ENCODE measurements at regions not wholly inside any gene's neighbourhood (a gene's known extent, or its start where the extent isn't known, plus 50 kb on each side); places are given as distances from the start of the nearest gene placed in this dataset.
"Not testable (repeated sequence)": the region's sequence is repeated elsewhere in the genome, so short reads cannot be mapped to it uniquely, and the experiment has no call there.

DNA sequence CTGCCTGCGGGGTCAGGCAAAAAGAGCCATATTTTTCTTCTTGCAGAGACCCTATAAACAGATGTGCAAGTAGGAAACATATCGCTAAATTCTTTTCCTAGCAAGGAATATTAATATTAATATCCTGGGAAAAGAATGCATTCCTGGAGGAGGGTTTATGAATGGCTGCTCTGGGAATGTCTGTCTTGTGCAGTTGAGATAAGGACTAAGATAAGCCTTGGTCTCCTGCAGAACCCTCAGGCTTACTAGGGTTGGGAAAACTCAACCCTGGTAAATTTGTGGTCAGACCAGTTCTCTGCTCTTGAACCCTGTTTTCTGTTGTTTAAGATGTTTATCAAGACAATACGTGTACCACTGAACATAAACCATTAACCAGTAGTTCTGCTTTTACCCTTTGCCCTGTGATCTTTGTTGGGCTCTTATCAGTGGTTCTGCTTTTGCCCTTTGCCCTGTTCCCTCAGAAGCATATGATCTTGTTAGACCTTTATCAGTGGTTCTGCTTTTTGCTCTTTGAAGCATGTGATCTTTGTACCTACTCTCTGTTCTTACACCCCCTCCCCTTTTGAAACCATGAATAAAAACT, 1548.2 kb upstream of the FLRT2 start:
- not testable (repeated sequence) for DNase-seq

DNA sequence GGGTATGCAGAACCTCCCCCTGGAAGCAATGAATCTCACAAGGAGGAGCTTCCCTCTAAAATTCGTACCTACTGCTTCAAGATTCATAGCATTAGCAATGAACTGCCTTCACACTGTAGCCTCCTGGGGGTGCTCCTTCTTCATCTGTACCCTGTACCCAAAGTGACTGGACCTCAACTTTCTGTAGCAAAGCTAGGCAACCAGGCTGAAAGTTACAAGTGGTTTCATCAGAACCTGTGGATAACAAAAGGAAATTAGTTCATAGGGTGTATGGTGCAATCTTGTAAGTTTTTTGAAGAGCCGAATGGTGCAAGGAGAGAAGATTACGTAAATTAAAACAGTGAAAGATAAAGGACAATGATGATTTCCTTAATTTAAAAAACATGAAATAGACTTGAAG, 1541.7 kb upstream of the FLRT2 start:
- DNase-seq, result no peak

DNA sequence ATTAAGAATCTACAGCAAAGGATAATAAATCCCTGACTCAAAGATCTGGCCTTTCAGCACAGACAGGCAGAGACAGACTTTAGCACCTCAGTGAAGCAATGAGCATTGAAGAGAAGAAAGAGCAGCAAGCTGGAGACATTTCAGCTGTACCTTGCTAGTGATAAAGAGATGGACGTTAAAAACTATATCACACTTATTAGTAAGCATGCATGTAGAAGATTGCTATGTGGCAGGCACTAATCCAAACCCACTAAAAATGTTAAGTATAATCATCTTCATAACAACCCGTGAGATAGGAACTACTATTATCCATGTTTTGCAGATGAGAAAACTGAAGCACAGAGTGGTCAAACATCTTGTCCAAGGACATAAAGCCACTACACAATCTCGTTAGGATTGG, 1538.3 kb upstream of the FLRT2 start:
- no peak for DNase-seq

DNA sequence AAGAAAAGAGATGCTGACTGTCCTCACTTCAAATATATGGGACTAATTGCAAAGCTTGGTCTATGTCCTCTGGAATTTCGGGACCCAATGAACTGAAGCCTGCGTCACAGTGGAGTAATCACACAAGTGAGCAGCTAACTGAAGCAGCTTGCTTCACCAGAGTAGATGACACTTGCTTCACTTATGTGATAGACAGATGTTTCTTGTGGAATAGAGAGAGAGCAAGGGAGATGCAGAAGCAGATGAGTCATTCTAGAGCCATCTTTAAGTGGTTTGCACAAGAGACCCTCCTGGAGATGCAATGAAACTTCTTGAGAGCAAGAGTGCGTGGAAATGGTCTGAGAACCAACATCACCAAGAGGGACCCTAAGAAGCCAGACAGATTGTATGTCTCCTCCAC, 1537.1 kb upstream of the FLRT2 start:
- DNase-seq, result no peak

DNA sequence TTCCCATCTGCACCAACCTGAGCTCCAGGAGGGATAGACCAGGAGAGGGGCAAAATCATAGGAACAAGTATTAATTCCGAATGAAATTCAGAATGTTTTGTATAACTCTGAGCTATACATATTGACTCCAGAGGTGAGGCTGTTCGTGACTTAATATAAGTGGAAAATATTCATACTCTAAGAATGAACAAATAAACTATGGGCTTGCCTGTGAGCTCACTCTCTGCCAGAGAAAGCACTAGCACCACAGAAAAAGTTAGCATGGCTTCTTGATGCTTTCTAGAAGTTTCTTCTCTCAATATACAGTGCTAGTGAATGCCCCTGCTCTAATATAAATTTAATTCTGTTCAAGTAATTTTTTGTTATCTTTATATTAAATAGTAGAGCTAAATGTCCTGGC, 1536.4 kb upstream of the FLRT2 start:
- no peak for DNase-seq

DNA sequence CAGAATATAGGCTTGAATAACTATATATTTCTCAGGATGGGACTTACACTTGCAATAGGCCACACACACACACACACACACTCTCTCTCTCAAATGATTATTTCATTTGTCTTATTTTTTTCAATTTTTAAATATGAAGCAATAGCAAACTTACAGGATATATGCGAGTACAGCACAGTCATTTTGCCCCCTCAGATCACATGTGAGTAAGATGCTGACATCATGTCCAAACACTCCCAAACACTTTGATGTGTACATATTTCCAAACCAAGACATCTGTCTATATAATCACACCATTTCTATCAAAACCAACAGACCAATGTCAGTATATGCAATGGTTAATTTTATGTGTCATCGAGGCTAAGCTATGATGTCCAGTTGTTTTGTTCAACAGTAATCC, 1535.9 kb upstream of the FLRT2 start:
- DNase-seq, result no peak

DNA sequence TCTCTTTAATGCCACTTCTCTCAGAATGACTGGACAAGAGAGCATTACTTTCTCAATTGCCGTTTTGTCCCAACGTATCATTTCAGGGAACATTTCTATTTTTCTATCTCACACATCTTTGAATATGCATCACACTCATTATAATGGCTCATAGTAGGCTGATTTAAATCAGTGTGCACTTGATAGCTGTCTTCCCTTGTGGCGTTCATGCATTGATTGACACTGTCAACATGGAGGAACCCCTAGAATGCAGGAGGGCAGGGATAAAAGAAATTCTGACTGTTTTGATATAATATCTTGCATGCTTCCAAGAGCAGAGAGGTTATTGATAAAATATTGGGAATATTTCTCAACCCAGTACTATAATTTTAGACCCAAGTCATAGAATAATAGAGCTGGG, 1528.9 kb upstream of the FLRT2 start:
- DNase-seq, result no peak

DNA sequence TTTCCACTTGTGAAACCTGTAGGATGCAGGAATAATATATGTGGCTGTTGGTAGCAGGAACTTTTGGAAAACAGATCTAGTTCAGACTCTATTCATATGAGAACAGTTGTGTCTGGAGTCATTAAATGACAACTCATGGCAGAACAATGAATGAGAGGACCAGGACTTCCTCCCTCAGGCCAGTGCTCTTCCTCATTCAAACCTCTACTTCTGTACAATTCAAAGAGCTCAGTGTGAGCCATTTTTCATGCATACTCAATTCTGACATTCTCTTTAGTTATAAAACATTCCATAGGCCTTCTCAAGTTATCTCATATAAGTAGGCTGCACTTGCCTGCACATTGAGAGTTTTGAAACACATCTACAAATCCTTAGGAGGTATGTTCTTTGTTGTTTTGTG, 1526.6 kb upstream of the FLRT2 start:
- DNase-seq, result no peak

DNA sequence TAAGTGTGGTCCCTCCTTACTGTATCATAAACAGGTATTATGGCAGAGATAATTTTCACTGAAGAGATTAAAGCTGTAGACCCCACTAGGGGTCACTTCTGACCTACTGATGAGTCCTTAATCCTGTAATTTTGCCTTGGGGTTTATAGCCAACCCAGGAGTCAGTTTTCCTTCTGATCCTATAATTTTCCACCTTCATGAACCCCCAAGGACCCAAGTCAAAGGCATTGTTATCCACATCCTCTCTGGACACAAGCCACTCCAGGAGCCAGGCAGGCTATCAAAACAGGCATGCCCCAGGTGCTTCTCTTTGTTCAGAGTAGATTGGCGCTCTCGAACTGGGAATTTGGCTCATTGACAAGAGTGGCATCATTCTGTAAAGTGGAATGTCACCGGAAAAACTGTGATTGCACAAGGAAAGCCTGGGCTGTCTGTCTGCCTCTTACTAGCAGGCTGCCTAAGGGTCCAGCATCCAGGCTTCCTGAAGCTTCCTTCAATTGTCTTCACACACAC, 1523.2 kb upstream of the FLRT2 start:
- peak; percentile 70 for DNase-seq

DNA sequence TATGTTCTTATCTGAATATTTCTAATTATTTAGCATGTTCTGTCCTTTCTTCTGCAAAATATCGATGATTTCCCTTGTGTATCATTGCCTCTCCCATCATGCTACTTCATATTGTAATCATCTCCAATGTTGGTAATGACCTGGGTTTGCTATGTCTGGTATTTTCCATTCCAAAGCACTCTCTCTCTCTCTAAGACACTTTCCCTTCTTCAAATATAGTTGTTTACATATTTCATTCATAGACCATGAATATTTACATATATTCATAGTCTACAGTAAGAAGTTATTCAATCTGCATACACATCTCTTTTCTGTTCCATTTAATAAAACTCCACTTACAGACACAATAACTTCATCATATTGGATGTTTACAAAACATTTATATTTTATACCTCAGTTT, 1516.5 kb upstream of the FLRT2 start:
- DNase-seq, result no peak

DNA sequence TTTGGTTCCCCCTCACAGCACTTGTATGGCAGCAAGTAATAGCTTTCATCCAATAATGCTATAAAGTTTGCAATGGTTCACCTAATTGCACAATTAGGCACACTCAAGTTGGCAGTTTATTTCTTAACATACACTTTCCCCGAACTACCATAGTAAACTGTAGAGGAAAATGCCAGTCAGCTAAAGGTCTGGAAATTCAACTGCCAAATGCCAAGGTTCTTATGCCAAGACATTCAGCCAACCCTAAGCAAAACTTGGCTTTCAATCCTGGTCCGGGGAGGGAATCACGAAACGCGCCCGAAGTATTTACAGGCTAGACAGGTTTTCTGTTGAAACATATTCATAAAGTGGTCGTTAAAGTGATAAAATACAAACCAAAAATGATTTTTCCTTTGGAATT, 1512.4 kb upstream of the FLRT2 start:
- DNase-seq, result no peak

DNA sequence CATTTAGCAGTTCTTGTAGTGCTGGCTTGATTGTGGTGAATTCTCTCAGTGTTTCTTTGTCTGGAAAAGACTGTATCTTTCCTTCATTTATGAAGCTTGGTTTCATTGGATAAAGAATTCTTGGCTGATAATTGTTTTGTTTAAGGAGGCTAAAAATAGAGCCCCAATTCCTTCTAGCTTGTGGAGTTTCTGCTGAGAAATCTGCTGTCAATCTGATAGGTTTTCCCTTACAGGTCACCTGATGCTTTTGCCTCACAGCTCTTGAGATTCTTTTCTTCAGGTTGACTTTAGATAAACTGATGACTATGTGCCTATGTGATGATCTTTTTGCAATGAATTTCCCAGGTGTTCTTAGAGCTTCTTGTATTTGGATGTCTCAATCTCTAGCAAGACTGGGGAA, 1508.5 kb upstream of the FLRT2 start:
- no peak for DNase-seq

DNA sequence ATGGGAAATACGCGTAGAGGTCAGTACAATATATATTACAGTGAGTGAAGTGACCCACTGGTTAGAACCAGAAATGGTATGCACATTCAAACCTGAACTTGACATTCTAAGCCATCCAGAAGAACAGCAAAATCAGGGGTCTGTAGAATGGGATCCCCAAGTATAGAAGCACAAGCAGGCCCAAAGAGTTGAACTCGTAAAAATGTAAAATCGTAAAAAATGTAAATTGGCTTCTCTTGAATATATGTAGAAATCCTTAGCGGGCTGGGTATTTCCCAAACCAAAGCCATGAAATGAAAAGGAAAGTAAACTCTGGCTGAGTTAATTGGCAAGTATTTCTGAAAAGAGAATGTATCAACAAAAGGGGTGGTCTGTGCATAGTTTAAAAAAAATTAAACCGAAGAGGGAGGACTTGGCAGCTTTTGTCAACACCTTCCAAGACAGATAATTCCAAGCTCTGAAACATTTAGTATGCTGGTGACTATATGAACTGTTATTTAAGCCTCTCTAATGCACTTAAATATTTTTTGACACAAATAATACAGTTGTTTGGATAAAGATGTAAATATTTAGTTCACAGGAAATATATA, 1505.6 kb upstream of the FLRT2 start:
- DNase-seq, result no peak

DNA sequence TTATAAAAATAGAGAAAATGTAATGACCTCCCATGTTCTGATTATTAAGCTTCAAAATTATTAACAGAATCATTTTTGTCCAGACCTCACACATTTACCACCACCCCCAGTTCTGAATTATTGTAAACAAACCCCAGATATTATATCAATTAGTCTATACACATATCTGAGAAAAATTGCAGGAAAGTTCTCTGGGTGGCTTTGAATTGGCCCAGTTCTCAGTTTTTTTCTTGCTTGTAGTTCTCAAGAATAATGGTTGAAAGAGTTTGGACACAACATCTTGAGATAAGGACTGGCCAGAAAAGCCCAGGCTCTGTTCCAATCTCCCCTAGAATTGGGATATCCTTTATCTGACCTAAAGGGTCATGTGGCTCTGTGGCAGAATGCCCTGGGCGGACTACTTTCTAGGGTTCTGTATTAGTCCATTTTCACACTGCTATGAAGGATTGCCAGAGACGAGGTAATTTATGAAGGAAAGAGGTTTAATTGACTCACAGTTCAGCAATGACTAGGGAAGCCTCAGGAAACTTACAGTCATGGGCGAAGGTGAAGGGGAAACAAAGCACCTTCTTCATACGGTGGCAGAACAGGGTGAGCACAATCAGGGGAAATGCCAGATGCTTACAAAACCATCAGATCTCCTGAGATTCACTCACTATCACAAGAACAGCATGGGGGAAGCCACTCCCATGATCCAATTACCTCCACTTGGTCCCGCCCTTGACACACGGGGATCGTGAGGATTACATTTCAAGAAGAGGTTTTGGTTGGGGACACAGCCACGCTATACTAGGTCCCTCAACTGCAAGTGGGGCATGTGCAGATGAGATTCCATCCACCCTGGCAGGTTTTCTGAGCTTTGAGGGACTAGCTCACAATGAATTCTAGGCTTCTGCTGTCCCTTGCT, 1504.6 kb upstream of the FLRT2 start:
- no peak for DNase-seq

DNA sequence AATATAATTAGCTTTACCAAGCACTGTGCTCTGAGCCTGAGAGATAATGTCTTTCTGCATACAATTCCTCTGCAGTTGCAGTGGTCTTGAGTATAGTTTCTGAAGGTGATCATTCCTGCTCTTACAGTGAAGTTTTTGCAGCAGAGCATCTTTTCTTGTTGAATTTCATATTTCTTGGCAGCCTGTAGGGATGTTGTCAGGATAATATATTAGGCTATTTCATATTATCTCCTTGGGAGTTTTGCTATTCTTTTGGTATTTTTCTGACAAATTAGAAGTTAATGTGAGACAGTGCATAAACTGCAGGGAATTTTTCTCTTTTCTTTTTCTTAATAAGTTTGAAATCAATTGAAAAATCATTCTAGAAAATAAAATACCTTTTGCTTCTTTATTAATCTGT, 1502.6 kb upstream of the FLRT2 start:
- no peak for DNase-seq

DNA sequence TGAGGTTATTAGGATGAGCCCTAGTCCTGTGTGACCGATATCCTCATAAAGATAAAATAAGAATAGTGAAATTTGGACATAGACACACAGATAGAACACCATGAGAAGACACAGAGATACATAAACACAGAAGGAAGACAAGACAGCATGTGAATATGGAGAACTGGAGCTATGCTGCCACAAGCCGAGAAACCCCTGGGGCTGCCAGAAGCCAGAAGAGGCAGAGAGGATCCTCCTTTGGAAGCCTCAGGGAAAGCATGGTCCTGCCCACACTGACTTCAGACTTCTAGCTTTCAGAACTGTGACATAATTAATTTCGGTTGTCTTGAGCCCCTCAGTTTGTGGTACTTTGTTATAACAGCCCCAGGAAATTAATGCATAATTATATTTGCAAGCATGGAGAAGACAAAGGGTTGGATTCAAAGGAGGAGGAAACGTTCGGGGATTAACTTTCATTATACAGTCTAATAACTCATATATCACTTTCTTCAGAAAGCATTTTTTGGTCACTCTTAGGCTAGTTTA, 1501.8 kb upstream of the FLRT2 start:
- DNase-seq, result no peak

DNA sequence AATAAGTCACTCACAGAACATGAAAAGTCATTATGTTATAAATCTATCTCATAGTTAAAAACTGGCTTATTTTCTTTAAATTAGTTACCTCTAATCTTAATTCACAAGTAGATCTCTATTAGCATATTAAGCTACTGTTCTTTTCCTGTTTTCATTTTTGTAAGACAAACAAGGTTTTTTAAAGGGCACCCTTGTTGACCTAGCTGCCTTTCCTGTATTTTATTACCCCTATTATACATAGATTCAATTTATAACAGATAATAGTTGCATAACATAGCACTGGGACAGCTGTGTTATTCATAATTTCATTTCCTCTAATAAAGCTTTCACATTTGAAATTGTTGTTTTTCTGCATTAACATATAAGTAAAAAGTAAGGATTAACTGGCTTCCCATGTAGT, 1500.7 kb upstream of the FLRT2 start:
- DNase-seq, result no peak

DNA sequence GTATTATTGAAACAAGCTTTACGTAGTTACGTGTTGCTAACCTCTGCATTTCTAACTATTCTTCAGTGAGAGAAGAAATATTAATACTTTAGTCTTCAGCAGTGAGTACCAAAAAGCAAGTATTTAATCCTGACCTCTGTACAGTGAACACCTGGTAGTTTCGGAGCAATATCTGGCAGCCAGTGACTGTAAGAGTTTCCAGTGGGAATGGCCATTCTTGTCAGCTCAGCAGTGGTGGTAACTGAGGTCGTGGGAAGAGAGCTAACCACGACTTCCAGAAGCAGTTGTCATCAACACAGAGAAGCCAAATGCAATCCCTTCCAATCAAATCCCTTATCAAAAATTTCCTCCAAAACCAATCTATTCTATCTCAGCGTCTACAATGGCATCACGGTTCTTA, 1500.2 kb upstream of the FLRT2 start:
- DNase-seq, result no peak

DNA sequence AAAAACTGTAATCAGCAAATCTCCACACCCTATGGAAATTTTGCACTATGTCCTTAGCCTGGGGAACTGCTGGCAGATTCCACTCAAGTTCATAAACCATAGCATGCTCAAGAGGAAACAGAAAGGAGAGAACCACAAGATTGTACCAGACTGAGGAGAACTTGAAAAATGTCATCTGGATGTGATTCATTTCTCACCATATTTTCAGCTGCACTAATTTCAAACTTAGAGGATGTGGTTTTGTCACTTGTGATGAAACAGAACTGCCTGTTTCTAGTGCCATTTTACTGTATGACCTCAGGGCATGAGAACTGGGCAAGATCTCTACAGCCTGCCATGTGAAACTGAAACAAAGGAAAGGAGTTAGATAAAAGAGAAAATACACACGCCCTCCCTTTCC, 1493.1 kb upstream of the FLRT2 start:
- DNase-seq, result no peak

DNA sequence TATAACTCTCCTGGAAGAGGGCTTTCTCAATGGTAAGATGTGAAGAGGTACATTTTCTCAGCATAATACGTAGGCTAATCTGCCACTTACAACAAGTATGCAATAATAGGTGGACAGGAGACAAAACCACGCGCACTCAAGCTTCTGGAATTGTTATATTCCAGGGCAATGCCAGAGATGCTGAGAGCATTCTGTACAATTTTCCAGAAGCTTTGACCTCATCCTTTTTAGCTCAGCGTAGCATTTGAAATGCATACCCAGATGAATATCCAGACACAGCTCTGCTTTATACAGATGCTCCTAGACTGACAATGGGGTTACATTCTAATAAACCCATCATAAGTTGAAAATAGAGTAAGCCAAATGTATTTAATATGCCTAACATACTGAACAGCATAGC, 1492.4 kb upstream of the FLRT2 start:
- no peak for DNase-seq

DNA sequence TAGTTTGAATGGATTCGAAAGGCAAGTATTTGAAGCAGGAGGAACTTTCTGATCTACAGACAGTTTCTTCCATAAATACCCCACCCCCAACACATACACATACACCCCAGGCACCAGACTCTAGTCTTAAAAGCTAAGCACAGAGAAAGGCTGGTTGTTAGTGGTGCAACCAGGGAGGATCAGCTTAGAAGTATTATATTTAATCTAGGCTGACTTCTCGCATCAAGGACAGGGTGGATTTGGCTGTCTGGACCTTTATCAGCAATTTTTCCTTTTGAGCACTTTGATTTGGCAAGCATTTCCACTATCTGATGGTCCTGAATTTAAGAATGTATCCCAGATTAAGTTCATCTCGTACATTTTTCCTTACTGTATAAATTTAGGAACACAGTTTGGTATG, 1489.8 kb upstream of the FLRT2 start:
- no peak for DNase-seq

DNA sequence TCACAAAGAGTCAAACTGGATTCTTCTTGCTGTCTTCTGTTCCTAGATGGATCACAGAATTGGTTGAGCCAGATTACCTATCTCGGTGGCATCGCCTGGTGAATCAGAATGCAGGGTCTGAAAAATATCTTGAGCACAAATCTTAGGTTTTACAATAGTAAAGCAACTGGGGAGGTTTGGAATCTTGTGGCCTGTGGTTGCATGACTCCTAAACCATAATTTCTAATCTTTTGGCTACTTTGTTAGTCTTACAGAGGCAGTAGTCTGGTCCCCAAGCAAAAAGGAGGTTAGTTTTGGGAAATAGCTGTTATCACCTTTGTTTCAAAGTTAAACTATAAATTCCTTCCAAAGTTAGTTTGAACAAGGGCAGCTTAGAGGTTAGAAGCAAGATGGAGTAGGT, 1488.5 kb upstream of the FLRT2 start:
- DNase-seq, result no peak

DNA sequence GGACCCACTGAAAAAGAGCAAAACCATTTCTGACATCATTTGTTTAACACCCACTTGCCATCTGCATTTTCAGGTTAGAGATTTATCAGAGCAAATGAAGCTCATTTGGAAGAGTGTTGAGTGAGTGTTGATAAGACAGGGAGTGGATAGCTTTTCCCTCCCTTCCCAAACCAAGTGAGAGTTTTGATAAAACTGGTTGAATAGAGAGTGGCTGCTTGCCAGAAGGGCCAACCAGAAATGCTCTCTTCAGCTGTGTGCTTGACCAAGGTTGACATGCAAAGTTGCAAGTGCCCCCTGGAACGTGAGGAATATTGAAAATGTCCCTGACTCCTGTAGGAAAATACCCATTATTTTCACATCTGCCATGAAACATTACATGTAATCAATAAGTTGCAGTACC, 1487.0 kb upstream of the FLRT2 start:
- DNase-seq, result no peak

Measured in NCI-H2107 (cell line).